GM23338 (cell line): ENCODE measurements at regions not wholly inside any gene's neighbourhood (a gene's known extent, or its start where the extent isn't known, plus 50 kb on each side); places are given as distances from the start of the nearest gene placed in this dataset.

Experiments
- ATAC-seq: fragments of 200-7000 bp; cut with Tn5 transposase; 3 replicates; pipeline ENCODE4 v1.9.1; 2020
- DNase-seq: peaks from one replicate; pipeline ENCODE4 v3.0.0-alpha.2; 2015; ENCODE audit warnings: low spot score
- H2AFZ ChIP-seq: fragments of 200-600 bp; sonication (generic); 2 replicates; pipeline ENCODE4 v1.8.0; 2016; ENCODE audit warnings: antibody characterized with exemption, mild to moderate bottlenecking, moderate library complexity
- H3F3A ChIP-seq: fragments of 200-600 bp; sonication (generic); replicated peaks from 2 replicates; pipeline ENCODE4 v1.8.0; 2017; ENCODE audit warnings: antibody characterized with exemption, mixed run types, low read depth
- H3K27ac ChIP-seq: fragments of 200-600 bp; sonication (generic); 2 replicates; pipeline ENCODE4 v1.6.1; 2016; ENCODE audit warnings: low read depth
- H3K27me3 ChIP-seq: fragments of 200-600 bp; sonication (generic); 2 replicates; pipeline ENCODE4 v1.8.0; 2016; ENCODE audit warnings: mild to moderate bottlenecking, mixed run types, moderate library complexity; ENCODE audit not compliant: insufficient read depth
- H3K36me3 ChIP-seq: fragments of 200-600 bp; sonication (generic); 2 replicates; pipeline ENCODE4 v1.8.0; 2016; ENCODE audit warnings: mild to moderate bottlenecking; ENCODE audit not compliant: insufficient read depth
- H3K4me1 ChIP-seq: fragments of 200-600 bp; sonication (generic); 2 replicates; pipeline ENCODE4 v1.8.0; 2016; ENCODE audit warnings: mild to moderate bottlenecking, moderate library complexity; ENCODE audit not compliant: insufficient read depth
- H3K4me2 ChIP-seq: fragments of 200-600 bp; sonication (generic); 2 replicates; pipeline ENCODE4 v1.7.1; 2017; ENCODE audit warnings: mixed run types
- H3K4me3 ChIP-seq: fragments of 200-600 bp; sonication (generic); 2 replicates; pipeline ENCODE4 v1.6.1; 2016; ENCODE audit warnings: mixed run types
- H3K79me2 ChIP-seq: fragments of 200-600 bp; sonication (generic); replicated peaks from 2 replicates; pipeline ENCODE4 v1.8.0; 2017; ENCODE audit warnings: mild to moderate bottlenecking; ENCODE audit not compliant: insufficient read depth
- H3K9me2 ChIP-seq: fragments of 200-600 bp; sonication (generic); 2 replicates; pipeline ENCODE4 v1.8.0; 2017; ENCODE audit not compliant: insufficient read depth
- H4K20me1 ChIP-seq: fragments of 200-600 bp; sonication (generic); replicated peaks from 2 replicates; pipeline ENCODE4 v1.8.0; 2017; ENCODE audit warnings: mild to moderate bottlenecking; ENCODE audit not compliant: insufficient read depth
- H3K27ac Mint-ChIP-seq: 2 replicates; pipeline ENCODE4 v1.8.0; 2020; ENCODE audit warnings: inconsistent platforms, mild to moderate bottlenecking, moderate library complexity, mixed read lengths
- H3K27me3 Mint-ChIP-seq: 3 replicates; pipeline ENCODE4 v1.8.0; 2022; ENCODE audit warnings: low read depth, mild to moderate bottlenecking, moderate library complexity, mixed read lengths, inconsistent platforms; ENCODE audit not compliant: insufficient read depth, poor library complexity
- H3K36me3 Mint-ChIP-seq: 3 replicates; pipeline ENCODE4 v1.8.0; 2021; ENCODE audit warnings: low read depth, mild to moderate bottlenecking, inconsistent platforms, moderate library complexity, mixed read lengths
- H3K4me1 Mint-ChIP-seq: 3 replicates; pipeline ENCODE4 v1.8.0; 2020; ENCODE audit warnings: mild to moderate bottlenecking, inconsistent platforms, mixed read lengths
- H3K4me3 Mint-ChIP-seq: 3 replicates; pipeline ENCODE4 v1.8.0; 2021; ENCODE audit warnings: moderate library complexity, mild to moderate bottlenecking, inconsistent platforms, mixed read lengths
- H3K9me3 Mint-ChIP-seq: 3 replicates; pipeline ENCODE4 v1.8.0; 2020; ENCODE audit warnings: moderate library complexity, mild to moderate bottlenecking, inconsistent platforms, mixed read lengths
- CREB1 ChIP-seq: fragments of 250-450 bp; sonication (Bioruptor Pico); IDR thresholded peaks from 2 replicates; pipeline ENCODE4 v1.5.0; 2020; ENCODE audit warnings: low read depth, mild to moderate bottlenecking, moderate library complexity
- CTCF ChIP-seq, 2 experiments: fragments of 200-600 bp in 1 of 2; sonication (generic) in 1 of 2; conservative IDR thresholded peaks; 2 replicates each; pipeline versions ENCODE4 v1.5.1 to v1.6.1; 2016 to 2017; ENCODE audit warnings: antibody characterized with exemption in 2 of 2, low read depth in 2 of 2, mild to moderate bottlenecking in 2 of 2, moderate library complexity in 1 of 2
- EZH2phosphoT487 ChIP-seq: fragments of 200-600 bp; sonication (generic); IDR thresholded peaks from one replicate; pipeline ENCODE4 v1.8.1; 2018; ENCODE audit warnings: antibody characterized with exemption; ENCODE audit not compliant: unreplicated experiment
- JUNB ChIP-seq: IDR thresholded peaks from one replicate; pipeline ENCODE4 v1.6.1; 2016; ENCODE audit warnings: antibody characterized with exemption; ENCODE audit not compliant: unreplicated experiment
- NANOG ChIP-seq: IDR thresholded peaks from 2 replicates; pipeline ENCODE4 v1.6.1; 2016; ENCODE audit warnings: antibody characterized with exemption, borderline replicate concordance
- ZNF114 ChIP-seq: fragments of 250-450 bp; sonication (Bioruptor Pico); IDR thresholded peaks from 2 replicates; pipeline ENCODE4 v1.5.0; 2020; ENCODE audit warnings: mild to moderate bottlenecking, moderate library complexity
- ZNF462 ChIP-seq: fragments of 250-450 bp; sonication (Bioruptor Pico); IDR thresholded peaks from 2 replicates; pipeline ENCODE4 v1.5.0; 2020; ENCODE audit warnings: mild to moderate bottlenecking, moderate library complexity
- TF ChIP-seq, protein P1 (sequence below): IDR thresholded peaks from one replicate; pipeline ENCODE4 v1.6.1; 2018; ENCODE audit warnings: antibody characterized with exemption; ENCODE audit not compliant: unreplicated experiment

GRCh38 chr1:192521734-192522133, 53.8 kb upstream of the RGS1 start (continued):
- TF ChIP-seq, protein P1, sequence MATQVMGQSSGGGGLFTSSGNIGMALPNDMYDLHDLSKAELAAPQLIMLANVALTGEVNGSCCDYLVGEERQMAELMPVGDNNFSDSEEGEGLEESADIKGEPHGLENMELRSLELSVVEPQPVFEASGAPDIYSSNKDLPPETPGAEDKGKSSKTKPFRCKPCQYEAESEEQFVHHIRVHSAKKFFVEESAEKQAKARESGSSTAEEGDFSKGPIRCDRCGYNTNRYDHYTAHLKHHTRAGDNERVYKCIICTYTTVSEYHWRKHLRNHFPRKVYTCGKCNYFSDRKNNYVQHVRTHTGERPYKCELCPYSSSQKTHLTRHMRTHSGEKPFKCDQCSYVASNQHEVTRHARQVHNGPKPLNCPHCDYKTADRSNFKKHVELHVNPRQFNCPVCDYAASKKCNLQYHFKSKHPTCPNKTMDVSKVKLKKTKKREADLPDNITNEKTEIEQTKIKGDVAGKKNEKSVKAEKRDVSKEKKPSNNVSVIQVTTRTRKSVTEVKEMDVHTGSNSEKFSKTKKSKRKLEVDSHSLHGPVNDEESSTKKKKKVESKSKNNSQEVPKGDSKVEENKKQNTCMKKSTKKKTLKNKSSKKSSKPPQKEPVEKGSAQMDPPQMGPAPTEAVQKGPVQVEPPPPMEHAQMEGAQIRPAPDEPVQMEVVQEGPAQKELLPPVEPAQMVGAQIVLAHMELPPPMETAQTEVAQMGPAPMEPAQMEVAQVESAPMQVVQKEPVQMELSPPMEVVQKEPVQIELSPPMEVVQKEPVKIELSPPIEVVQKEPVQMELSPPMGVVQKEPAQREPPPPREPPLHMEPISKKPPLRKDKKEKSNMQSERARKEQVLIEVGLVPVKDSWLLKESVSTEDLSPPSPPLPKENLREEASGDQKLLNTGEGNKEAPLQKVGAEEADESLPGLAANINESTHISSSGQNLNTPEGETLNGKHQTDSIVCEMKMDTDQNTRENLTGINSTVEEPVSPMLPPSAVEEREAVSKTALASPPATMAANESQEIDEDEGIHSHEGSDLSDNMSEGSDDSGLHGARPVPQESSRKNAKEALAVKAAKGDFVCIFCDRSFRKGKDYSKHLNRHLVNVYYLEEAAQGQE = no peak
- no peak for TF ChIP-seq CTCF (conservative IDR thresholded peaks at IDR 0.05; ENCODE audit: low read depth in 2 of 2)
- TF ChIP-seq NANOG = no peak
- no peak for TF ChIP-seq JUNB

DNA sequence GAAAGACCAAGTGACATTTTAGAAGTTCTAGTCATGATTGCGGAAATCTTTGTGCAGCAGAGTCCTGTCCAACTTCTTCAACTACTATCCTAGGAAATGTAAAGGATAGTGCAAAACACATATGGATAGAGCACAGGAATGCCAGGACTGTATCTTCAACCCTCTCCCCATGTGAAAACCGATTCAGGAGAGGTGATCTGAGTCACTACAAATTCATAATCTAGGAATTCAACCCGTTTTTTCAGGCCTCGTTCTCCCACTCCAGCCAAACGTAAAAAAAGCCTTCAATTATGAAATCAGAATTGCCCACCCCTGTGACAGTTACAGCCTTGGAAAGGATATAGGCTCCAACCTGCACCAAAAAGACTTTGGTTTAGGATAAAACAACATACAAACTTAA, 52.9 kb upstream of the RGS1 start:
- Histone ChIP-seq H3K27ac (no peak overlapping the region), H3K4me1 (no peaks in the 10 kb centered on the region), H3K9me2 (no peaks in the 10 kb centered on the region), H3K79me2 (no peaks in the 10 kb centered on the region), H3K27me3 (no peaks in the 10 kb centered on the region), H3K4me2 (no peak overlapping the region), H3K4me3 (no peak overlapping the region), H2AFZ (no peak overlapping the region), H4K20me1 (no peaks in the 10 kb centered on the region), H3K36me3 (no peaks in the 10 kb centered on the region), H3F3A (no peaks in the 10 kb centered on the region)
- Mint-ChIP-seq H3K27ac (no peak overlapping the region), H3K4me3 (no peak overlapping the region), H3K9me3 (no peaks in the 10 kb centered on the region), H3K36me3 (no peaks in the 10 kb centered on the region), H3K27me3 (peaks cover 2% of the 10 kb centered on the region), H3K4me1 (no peaks in the 10 kb centered on the region)
- no peak for DNase-seq
- ATAC-seq = no peak
- no peak for TF ChIP-seq CREB1
- TF ChIP-seq, protein P1 = no peak
- no peak for TF ChIP-seq EZH2phosphoT487
- TF ChIP-seq ZNF114 = no peak
- TF ChIP-seq ZNF462 (CRISPR knock-in tag) = no peak
